Panc1 (cell line): ENCODE measurements at regions not wholly inside any gene's neighbourhood (a gene's known extent, or its start where the extent isn't known, plus 50 kb on each side); places are given as distances from the start of the nearest gene placed in this dataset.

ENCODE experiments used
- POLR2AphosphoS5 ChIP-seq: IDR thresholded peaks from 2 replicates; pipeline ENCODE4 v1.6.1; 2012; ENCODE audit warnings: mild to moderate bottlenecking, low read depth, low read length, moderate library complexity
- SIN3A ChIP-seq: IDR thresholded peaks from 2 replicates; pipeline ENCODE4 v1.6.1; 2012; ENCODE audit warnings: low read depth, mild to moderate bottlenecking, low read length, moderate library complexity, borderline replicate concordance; ENCODE audit not compliant: insufficient read depth
- TF ChIP-seq, protein P1 (sequence below): fragments of 450-650 bp; IDR thresholded peaks from 2 replicates; pipeline ENCODE4 v1.5.1; 2017; ENCODE audit warnings: mild to moderate bottlenecking
- TF ChIP-seq, protein P2 (sequence below), 2 experiments: IDR thresholded peaks; 2 replicates each; pipeline ENCODE4 v1.6.1; 2011 to 2012; ENCODE audit warnings: low read depth in 2 of 2, control low read depth in 1 of 2, low read length in 1 of 2, mild to moderate bottlenecking in 1 of 2, moderate library complexity in 1 of 2; ENCODE audit not compliant: insufficient read depth in 1 of 2

DNA sequence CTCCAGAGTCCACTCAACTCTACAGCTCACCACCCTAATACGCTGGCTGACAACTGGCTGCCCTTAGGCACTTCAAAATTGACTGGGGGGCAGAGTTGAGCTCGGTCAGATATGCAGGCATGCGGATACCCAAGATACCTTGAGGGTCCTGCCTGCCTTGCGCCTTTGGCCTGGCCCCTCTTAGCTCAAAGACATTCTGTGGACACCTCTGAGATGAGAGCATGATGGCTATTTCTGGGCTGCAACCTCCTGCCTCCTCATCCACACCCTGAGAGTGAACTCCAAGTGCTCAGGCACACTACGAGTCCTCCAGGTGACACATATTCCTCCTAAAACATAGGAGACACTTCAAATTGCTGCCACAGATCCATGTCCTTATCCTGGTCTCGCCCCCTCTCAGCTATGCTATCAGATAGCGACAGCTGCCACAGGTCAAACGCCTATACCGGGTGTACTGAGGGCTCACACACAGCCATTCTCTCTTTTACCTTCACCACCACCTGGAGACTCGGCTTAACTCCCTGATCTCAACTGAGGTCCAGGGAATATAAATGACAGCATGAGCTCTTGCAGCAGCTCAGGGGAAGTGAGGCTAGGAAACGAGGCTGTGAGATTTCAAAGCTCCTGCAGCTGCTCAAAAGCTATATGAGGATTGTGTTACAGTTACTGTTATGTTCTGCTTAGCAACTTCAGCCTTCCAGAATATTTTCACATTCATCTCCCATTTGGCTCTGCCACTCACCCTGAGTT, 60.5 kb upstream of the TEX51 start:
- TF ChIP-seq, protein P1, sequence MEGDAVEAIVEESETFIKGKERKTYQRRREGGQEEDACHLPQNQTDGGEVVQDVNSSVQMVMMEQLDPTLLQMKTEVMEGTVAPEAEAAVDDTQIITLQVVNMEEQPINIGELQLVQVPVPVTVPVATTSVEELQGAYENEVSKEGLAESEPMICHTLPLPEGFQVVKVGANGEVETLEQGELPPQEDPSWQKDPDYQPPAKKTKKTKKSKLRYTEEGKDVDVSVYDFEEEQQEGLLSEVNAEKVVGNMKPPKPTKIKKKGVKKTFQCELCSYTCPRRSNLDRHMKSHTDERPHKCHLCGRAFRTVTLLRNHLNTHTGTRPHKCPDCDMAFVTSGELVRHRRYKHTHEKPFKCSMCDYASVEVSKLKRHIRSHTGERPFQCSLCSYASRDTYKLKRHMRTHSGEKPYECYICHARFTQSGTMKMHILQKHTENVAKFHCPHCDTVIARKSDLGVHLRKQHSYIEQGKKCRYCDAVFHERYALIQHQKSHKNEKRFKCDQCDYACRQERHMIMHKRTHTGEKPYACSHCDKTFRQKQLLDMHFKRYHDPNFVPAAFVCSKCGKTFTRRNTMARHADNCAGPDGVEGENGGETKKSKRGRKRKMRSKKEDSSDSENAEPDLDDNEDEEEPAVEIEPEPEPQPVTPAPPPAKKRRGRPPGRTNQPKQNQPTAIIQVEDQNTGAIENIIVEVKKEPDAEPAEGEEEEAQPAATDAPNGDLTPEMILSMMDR: no peak
- TF ChIP-seq, protein P2, sequence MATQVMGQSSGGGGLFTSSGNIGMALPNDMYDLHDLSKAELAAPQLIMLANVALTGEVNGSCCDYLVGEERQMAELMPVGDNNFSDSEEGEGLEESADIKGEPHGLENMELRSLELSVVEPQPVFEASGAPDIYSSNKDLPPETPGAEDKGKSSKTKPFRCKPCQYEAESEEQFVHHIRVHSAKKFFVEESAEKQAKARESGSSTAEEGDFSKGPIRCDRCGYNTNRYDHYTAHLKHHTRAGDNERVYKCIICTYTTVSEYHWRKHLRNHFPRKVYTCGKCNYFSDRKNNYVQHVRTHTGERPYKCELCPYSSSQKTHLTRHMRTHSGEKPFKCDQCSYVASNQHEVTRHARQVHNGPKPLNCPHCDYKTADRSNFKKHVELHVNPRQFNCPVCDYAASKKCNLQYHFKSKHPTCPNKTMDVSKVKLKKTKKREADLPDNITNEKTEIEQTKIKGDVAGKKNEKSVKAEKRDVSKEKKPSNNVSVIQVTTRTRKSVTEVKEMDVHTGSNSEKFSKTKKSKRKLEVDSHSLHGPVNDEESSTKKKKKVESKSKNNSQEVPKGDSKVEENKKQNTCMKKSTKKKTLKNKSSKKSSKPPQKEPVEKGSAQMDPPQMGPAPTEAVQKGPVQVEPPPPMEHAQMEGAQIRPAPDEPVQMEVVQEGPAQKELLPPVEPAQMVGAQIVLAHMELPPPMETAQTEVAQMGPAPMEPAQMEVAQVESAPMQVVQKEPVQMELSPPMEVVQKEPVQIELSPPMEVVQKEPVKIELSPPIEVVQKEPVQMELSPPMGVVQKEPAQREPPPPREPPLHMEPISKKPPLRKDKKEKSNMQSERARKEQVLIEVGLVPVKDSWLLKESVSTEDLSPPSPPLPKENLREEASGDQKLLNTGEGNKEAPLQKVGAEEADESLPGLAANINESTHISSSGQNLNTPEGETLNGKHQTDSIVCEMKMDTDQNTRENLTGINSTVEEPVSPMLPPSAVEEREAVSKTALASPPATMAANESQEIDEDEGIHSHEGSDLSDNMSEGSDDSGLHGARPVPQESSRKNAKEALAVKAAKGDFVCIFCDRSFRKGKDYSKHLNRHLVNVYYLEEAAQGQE (IDR thresholded peaks at IDR 0.05; ENCODE audit: insufficient read depth in 1 of 2, low read depth in 2 of 2, low read length in 1 of 2): no peak
- TF ChIP-seq POLR2AphosphoS5: no peak
- TF ChIP-seq SIN3A: no peak
